ENCODE measurements at regions not wholly inside any gene's neighbourhood (a gene's known extent, or its start where the extent isn't known, plus 50 kb on each side); places are given as distances from the start of the nearest gene placed in this dataset.

- TF ChIP-seq CTCF (IDR thresholded peaks at IDR 0.05; ENCODE audit: low read depth, low read length) (no peak), EZH2phosphoT487 (IDR thresholded peaks at IDR 0.05; ENCODE audit: low read depth) (no peak)
Measured at GRCh38 chr2:125861461-125861860, 794.5 kb upstream of the GYPC start.
